PFSK-1 (cell line): ENCODE measurements at regions not wholly inside any gene's neighbourhood (a gene's known extent, or its start where the extent isn't known, plus 50 kb on each side); places are given as distances from the start of the nearest gene placed in this dataset.

Experiments used
- FOXP2 ChIP-seq: optimal IDR thresholded peaks from 2 replicates; pipeline ENCODE3; 2011; ENCODE audit warnings: borderline replicate concordance, control low read depth, inconsistent platforms; ENCODE audit not compliant: insufficient read depth; ENCODE audit errors: extremely low read length, extremely low read depth
- POLR2AphosphoS5 ChIP-seq: IDR thresholded peaks from 2 replicates; pipeline ENCODE4 v1.6.1; 2012; ENCODE audit warnings: low read depth, mild to moderate bottlenecking, control low read depth, low read length, moderate library complexity
- REST ChIP-seq, 2 experiments: IDR thresholded peaks; 2 replicates each; pipeline versions ENCODE4 v1.6.1 to v1.8.0; 2011 to 2012; ENCODE audit warnings: low read depth in 2 of 2, low read length in 2 of 2, control low read depth in 1 of 2, inconsistent platforms in 1 of 2, mild to moderate bottlenecking in 1 of 2, moderate library complexity in 1 of 2; ENCODE audit not compliant: insufficient read depth in 1 of 2
- SIN3A ChIP-seq: IDR thresholded peaks from 2 replicates; pipeline ENCODE4 v1.6.1; 2012; ENCODE audit warnings: mild to moderate bottlenecking, low read length, moderate library complexity, borderline replicate concordance; ENCODE audit not compliant: insufficient read depth
- TAF1 ChIP-seq: IDR thresholded peaks from 2 replicates; pipeline ENCODE4 v1.6.1; 2012; ENCODE audit warnings: low read length, control low read depth, borderline replicate concordance; ENCODE audit not compliant: insufficient read depth

GRCh38 chr11:28471537-28471936 lies 363.3 kb downstream of the METTL15 start:
- TF ChIP-seq POLR2AphosphoS5 (no peak), REST (IDR thresholded peaks at IDR 0.05; ENCODE audit: insufficient read depth in 1 of 2, low read depth in 2 of 2, low read length in 2 of 2) (no peak), FOXP2 (no peak), TAF1 (no peak), SIN3A (no peak)

GRCh38 chr11:28470180-28470579 lies 362.0 kb downstream of the METTL15 start:
- TF ChIP-seq SIN3A (no peak), POLR2AphosphoS5 (no peak), TAF1 (no peak), REST (IDR thresholded peaks at IDR 0.05; ENCODE audit: insufficient read depth in 1 of 2, low read depth in 2 of 2, low read length in 2 of 2) (no peak), FOXP2 (no peak)

- TF ChIP-seq SIN3A = no peak
- TF ChIP-seq TAF1 = no peak
- TF ChIP-seq POLR2AphosphoS5 = no peak
- no peak for TF ChIP-seq REST (IDR thresholded peaks at IDR 0.05; ENCODE audit: insufficient read depth in 1 of 2, low read depth in 2 of 2, low read length in 2 of 2)
- no peak for TF ChIP-seq FOXP2
Measured at GRCh38 chr11:28466506-28466905, 358.3 kb downstream of the METTL15 start.

GRCh38 chr11:28464252-28464867 lies 356.2 kb downstream of the METTL15 start:
- TF ChIP-seq REST (IDR thresholded peaks at IDR 0.05; ENCODE audit: insufficient read depth in 1 of 2, low read depth in 2 of 2, low read length in 2 of 2) (no peak), POLR2AphosphoS5 (no peak), SIN3A (no peak), TAF1 (no peak), FOXP2 (no peak)
